ENCODE measurements at regions not wholly inside any gene's neighbourhood (a gene's known extent, or its start where the extent isn't known, plus 50 kb on each side); places are given as distances from the start of the nearest gene placed in this dataset.

DNA sequence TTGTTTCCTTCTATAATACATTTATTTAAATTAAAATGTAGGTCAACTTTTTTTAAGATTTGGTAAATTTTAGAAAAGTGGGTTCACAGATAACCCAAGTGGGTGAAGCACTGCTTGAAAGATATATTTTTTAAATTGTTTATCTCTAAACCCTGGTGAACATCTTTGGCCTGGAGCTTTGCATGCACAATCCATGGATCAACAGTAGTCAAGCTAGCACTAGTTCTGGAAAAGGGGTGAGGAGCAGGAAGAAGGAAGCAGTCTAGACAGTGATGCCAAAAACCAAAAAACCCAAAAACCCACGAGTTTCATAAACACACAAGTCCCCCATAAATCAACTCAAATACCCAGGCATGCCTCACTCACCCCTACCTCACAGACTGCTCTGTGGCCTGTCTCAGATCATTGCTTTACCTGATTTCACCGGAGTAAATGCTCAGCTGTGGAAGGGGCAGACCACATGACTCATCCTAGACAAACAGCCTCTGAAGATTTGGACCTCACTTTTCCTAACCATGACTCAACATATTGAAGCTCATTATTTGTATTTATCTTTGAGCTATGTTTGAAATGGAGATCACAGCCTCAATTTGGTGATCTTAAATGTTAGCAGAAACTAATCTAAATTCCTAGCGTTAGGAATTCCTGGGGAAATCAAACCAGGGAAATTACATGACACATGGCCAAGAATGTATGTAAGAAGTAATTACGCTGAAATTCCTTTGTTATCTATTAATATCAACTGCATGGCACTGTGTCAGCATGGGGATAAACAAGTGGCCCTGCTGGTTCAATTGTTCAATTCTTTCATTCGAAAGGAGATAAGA lies 149.6 kb downstream of the ZNF608 start (continued):
- TF ChIP-seq, protein P1, sequence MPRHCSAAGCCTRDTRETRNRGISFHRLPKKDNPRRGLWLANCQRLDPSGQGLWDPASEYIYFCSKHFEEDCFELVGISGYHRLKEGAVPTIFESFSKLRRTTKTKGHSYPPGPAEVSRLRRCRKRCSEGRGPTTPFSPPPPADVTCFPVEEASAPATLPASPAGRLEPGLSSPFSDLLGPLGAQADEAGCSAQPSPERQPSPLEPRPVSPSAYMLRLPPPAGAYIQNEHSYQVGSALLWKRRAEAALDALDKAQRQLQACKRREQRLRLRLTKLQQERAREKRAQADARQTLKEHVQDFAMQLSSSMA (CRISPR knock-in tag; IDR thresholded peaks at IDR 0.05) = no peak
- TF ChIP-seq, protein P2, sequence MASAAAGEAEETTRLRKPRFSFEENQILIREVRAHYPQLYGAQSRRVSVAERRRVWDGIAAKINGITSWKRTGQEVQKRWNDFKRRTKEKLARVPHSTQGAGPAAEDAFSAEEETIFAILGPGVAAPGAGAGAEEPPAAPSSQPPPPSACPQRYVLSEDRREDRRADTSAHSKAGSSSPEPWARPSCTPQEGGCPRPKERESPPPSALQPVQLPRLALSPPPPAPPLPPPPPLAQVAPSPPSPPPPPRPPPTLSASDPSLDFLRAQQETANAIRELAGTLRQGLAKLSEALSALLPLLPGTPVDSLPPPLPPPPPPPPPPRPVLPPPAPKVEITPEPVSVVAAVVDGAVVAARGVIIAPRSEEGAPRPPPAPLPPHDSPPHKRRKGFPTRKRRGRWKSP (CRISPR knock-in tag; IDR thresholded peaks at IDR 0.05) = no peak
- TF ChIP-seq SCMH1 (CRISPR knock-in tag; IDR thresholded peaks at IDR 0.05; ENCODE audit: borderline replicate concordance) (no peak), ZNF296 (CRISPR knock-in tag; conservative IDR thresholded peaks at IDR 0.05) (no peak), SIX4 (CRISPR knock-in tag; IDR thresholded peaks at IDR 0.05) (no peak), RFXAP (CRISPR knock-in tag; IDR thresholded peaks at IDR 0.05; ENCODE audit: borderline replicate concordance) (no peak), ZNF83 (CRISPR knock-in tag; IDR thresholded peaks at IDR 0.05; ENCODE audit: borderline replicate concordance) (no peak), ATM (IDR thresholded peaks at IDR 0.05; ENCODE audit: borderline replicate concordance) (no peak), TCF12 (IDR thresholded peaks at IDR 0.05) (no peak), TCF12 (CRISPR knock-in tag; IDR thresholded peaks at IDR 0.05) (no peak), ZNF274 (CRISPR knock-in tag; IDR thresholded peaks at IDR 0.05) (no peak), ZNF772 (CRISPR knock-in tag; IDR thresholded peaks at IDR 0.05) (no peak), NR2F2 (IDR thresholded peaks at IDR 0.05; ENCODE audit: borderline replicate concordance, low read depth) (no peak), ZNF180 (CRISPR knock-in tag; IDR thresholded peaks at IDR 0.05; ENCODE audit: borderline replicate concordance, low read depth) (no peak), HIVEP1 (CRISPR knock-in tag; IDR thresholded peaks at IDR 0.05) (no peak), ZNF354B (CRISPR knock-in tag; IDR thresholded peaks at IDR 0.05) (no peak), ISX (CRISPR knock-in tag; conservative IDR thresholded peaks at IDR 0.05) (no peak), SIX1 (CRISPR knock-in tag; IDR thresholded peaks at IDR 0.05; ENCODE audit: borderline replicate concordance) (no peak), ZNF614 (CRISPR knock-in tag; IDR thresholded peaks at IDR 0.05; ENCODE audit: borderline replicate concordance) (0 out of 2 replicates have a peak, but pooled peaks have one; percentile 51), ZFP37 (CRISPR knock-in tag; IDR thresholded peaks at IDR 0.05; ENCODE audit: borderline replicate concordance) (no peak), ZNF879 (CRISPR knock-in tag; IDR thresholded peaks at IDR 0.05) (no peak), TCF7L2 (IDR thresholded peaks at IDR 0.05; ENCODE audit: low read depth, low read length) (no peak), SMAD9 (CRISPR knock-in tag; IDR thresholded peaks at IDR 0.05) (no peak), ZNF660 (CRISPR knock-in tag; IDR thresholded peaks at IDR 0.05; ENCODE audit: borderline replicate concordance, low read depth) (no peak)
- TF ChIP-seq, protein P3, sequence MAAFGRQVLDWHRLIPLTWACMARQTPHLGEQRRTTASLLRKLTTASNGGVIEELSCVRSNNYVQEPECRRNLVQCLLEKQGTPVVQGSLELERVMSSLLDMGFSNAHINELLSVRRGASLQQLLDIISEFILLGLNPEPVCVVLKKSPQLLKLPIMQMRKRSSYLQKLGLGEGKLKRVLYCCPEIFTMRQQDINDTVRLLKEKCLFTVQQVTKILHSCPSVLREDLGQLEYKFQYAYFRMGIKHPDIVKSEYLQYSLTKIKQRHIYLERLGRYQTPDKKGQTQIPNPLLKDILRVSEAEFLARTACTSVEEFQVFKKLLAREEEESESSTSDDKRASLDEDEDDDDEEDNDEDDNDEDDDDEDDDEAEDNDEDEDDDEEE (CRISPR knock-in tag; IDR thresholded peaks at IDR 0.05) = no peak
- TF ChIP-seq, protein P4, sequence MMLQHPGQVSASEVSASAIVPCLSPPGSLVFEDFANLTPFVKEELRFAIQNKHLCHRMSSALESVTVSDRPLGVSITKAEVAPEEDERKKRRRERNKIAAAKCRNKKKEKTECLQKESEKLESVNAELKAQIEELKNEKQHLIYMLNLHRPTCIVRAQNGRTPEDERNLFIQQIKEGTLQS (CRISPR knock-in tag; IDR thresholded peaks at IDR 0.05) = peak; percentile 92
- TF ChIP-seq, protein P5, sequence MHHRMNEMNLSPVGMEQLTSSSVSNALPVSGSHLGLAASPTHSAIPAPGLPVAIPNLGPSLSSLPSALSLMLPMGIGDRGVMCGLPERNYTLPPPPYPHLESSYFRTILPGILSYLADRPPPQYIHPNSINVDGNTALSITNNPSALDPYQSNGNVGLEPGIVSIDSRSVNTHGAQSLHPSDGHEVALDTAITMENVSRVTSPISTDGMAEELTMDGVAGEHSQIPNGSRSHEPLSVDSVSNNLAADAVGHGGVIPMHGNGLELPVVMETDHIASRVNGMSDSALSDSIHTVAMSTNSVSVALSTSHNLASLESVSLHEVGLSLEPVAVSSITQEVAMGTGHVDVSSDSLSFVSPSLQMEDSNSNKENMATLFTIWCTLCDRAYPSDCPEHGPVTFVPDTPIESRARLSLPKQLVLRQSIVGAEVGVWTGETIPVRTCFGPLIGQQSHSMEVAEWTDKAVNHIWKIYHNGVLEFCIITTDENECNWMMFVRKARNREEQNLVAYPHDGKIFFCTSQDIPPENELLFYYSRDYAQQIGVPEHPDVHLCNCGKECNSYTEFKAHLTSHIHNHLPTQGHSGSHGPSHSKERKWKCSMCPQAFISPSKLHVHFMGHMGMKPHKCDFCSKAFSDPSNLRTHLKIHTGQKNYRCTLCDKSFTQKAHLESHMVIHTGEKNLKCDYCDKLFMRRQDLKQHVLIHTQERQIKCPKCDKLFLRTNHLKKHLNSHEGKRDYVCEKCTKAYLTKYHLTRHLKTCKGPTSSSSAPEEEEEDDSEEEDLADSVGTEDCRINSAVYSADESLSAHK (CRISPR knock-in tag; IDR thresholded peaks at IDR 0.05; ENCODE audit: borderline replicate concordance) = no peak
